HL-60 (cell line): ENCODE measurements at regions not wholly inside any gene's neighbourhood (a gene's known extent, or its start where the extent isn't known, plus 50 kb on each side); places are given as distances from the start of the nearest gene placed in this dataset.

ENCODE experiments used
- DNase-seq, 2 experiments: peaks; one replicate each; pipeline ENCODE4 v3.0.0-alpha.2; 2010 to 2020; ENCODE audit warnings: low read depth in 1 of 2, low spot score in 1 of 2
- H3K27ac ChIP-seq: fragments of 250-450 bp; sonication (Bioruptor Pico); replicated peaks from 2 replicates; pipeline ENCODE4 v1.5.1; 2020; ENCODE audit warnings: mild to moderate bottlenecking, moderate library complexity
- H3K27me3 ChIP-seq: fragments of 250-450 bp; sonication (Bioruptor Pico); 2 replicates; pipeline ENCODE4 v1.5.1; 2021; ENCODE audit warnings: mild to moderate bottlenecking, moderate library complexity; ENCODE audit not compliant: insufficient read depth, poor library complexity, severe bottlenecking
- H3K4me3 ChIP-seq: replicated peaks from 2 replicates; pipeline ENCODE4 v1.5.1; 2011; ENCODE audit warnings: mild to moderate bottlenecking, control low read depth, low read length; ENCODE audit not compliant: insufficient read depth
- GABPA ChIP-seq: IDR thresholded peaks from 2 replicates; pipeline ENCODE4 v1.6.1; 2012; ENCODE audit warnings: low read depth
- POLR2AphosphoS5 ChIP-seq: IDR thresholded peaks from 2 replicates; pipeline ENCODE4 v1.6.1; 2012; ENCODE audit warnings: low read depth
- SPI1 ChIP-seq: IDR thresholded peaks from 2 replicates; pipeline ENCODE4 v1.6.1; 2012; ENCODE audit warnings: low read depth, mild to moderate bottlenecking, borderline replicate concordance
- TF ChIP-seq, protein P1 (sequence below): IDR thresholded peaks from one replicate; pipeline ENCODE4 v1.5.1; 2011; ENCODE audit warnings: low read length, control low read depth, inconsistent platforms; ENCODE audit not compliant: insufficient read depth
- TF ChIP-seq, protein P2 (sequence below): IDR thresholded peaks from 2 replicates; pipeline ENCODE4 v1.6.1; 2012; ENCODE audit warnings: low read depth; ENCODE audit not compliant: insufficient replicate concordance

DNA sequence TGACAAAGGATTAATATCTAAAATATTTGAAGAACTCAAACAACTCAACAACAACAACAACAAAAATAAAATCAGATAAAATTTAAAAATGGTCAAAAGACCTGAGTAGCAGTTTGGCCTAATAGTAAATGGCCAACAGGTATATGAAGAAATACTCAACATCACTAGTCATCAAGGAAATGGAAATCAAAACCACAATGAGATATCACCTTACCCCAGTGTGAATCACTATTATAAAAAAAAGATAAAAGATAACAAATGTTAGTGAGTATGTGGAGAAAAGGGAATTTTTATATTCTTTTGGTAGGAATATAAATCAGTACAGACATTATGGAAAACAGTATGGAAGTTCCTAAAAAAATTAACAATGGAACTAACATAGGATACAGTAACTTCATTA lies 247.9 kb upstream of the TRPC7 start:
- no peak for DNase-seq
- H3K4me3 ChIP-seq: no peak overlapping the region
- H3K27ac ChIP-seq: no peak overlapping the region
- no peaks in the 10 kb centered on the region for H3K27me3 ChIP-seq
- TF ChIP-seq, protein P1, sequence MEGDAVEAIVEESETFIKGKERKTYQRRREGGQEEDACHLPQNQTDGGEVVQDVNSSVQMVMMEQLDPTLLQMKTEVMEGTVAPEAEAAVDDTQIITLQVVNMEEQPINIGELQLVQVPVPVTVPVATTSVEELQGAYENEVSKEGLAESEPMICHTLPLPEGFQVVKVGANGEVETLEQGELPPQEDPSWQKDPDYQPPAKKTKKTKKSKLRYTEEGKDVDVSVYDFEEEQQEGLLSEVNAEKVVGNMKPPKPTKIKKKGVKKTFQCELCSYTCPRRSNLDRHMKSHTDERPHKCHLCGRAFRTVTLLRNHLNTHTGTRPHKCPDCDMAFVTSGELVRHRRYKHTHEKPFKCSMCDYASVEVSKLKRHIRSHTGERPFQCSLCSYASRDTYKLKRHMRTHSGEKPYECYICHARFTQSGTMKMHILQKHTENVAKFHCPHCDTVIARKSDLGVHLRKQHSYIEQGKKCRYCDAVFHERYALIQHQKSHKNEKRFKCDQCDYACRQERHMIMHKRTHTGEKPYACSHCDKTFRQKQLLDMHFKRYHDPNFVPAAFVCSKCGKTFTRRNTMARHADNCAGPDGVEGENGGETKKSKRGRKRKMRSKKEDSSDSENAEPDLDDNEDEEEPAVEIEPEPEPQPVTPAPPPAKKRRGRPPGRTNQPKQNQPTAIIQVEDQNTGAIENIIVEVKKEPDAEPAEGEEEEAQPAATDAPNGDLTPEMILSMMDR: no peak
- no peak for TF ChIP-seq GABPA

DNA sequence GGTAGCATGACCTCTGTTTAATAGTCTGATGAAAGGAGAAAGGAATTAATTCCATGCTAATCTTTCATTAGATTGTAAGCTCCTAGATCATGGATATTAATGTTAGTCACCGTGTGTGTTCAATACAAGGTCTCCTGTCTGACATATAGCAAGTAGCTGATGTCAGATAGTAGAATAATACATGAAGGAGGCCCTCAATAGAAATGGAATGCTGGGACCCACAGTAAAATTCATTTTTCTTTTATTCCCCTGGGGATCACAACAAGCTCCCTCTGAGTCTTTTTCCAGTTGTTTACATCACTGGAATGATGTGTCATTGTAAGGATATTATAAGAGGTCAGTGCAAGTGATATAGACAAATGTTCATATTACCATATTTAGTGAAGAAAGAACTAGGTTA lies 240.3 kb upstream of the TRPC7 start:
- TF ChIP-seq POLR2AphosphoS5 (no peak), SPI1 (no peak), GABPA (no peak)
- TF ChIP-seq, protein P2, sequence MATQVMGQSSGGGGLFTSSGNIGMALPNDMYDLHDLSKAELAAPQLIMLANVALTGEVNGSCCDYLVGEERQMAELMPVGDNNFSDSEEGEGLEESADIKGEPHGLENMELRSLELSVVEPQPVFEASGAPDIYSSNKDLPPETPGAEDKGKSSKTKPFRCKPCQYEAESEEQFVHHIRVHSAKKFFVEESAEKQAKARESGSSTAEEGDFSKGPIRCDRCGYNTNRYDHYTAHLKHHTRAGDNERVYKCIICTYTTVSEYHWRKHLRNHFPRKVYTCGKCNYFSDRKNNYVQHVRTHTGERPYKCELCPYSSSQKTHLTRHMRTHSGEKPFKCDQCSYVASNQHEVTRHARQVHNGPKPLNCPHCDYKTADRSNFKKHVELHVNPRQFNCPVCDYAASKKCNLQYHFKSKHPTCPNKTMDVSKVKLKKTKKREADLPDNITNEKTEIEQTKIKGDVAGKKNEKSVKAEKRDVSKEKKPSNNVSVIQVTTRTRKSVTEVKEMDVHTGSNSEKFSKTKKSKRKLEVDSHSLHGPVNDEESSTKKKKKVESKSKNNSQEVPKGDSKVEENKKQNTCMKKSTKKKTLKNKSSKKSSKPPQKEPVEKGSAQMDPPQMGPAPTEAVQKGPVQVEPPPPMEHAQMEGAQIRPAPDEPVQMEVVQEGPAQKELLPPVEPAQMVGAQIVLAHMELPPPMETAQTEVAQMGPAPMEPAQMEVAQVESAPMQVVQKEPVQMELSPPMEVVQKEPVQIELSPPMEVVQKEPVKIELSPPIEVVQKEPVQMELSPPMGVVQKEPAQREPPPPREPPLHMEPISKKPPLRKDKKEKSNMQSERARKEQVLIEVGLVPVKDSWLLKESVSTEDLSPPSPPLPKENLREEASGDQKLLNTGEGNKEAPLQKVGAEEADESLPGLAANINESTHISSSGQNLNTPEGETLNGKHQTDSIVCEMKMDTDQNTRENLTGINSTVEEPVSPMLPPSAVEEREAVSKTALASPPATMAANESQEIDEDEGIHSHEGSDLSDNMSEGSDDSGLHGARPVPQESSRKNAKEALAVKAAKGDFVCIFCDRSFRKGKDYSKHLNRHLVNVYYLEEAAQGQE: no peak
- TF ChIP-seq, protein P1: no peak

DNA sequence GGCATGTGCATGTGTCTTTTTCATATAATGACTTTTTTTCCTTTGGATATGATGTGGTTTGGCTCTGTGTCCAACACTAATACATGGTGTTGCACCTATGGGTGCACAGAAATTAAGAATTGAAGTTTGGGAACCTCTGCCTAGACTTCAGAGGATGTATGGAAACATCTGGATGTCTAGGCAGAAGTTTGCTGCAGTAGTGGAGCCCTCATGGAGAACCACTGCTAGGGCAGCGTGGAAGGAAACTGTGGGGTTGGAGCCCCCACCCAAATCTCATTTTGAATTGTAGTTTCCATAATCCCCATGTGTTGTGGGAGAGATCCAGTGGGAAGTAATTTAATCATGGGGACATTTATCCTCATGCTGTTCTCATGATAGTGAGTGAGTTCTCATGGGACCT lies 235.0 kb upstream of the TRPC7 start:
- Histone ChIP-seq H3K27me3 (no peaks in the 10 kb centered on the region), H3K4me3 (no peak overlapping the region), H3K27ac (no peak overlapping the region)
- TF ChIP-seq, protein P2: no peak
- no peak for TF ChIP-seq POLR2AphosphoS5
- TF ChIP-seq GABPA: no peak
- TF ChIP-seq, protein P1: no peak
- TF ChIP-seq SPI1: no peak
- DNase-seq: no peak

More for the DNA sequence above, 240.3 kb upstream of the TRPC7 start:
- no peak for DNase-seq
- Histone ChIP-seq H3K27ac (no peak overlapping the region), H3K4me3 (no peak overlapping the region), H3K27me3 (no peaks in the 10 kb centered on the region)

DNA sequence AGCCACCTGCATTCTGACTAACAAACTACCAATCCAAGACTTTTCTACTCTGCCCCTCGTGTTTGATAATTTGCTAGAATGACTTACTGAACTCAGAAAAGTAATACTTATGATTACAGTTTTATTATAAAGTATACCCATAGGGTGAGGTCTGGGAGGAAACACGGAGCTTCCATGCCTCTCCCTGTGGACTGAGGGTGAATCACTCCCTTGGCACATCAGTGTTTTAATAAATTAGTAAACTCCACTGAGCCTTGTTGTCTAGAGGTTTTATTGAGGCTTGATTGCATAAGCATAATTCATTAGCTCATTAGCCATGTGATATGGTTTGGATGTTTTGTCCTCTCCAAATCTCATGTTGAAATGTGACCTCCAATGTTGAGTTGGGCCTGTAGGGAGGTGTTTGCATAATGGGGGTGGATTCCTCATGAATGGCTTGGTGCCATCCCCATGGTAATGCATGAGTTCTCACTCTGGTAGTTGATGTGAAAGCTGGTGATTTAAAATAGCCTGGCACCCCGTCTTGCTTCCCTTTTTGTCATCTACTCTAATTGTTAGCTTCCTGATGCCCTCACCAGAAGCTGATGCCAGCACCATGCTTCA lies 233.6 kb upstream of the TRPC7 start:
- Histone ChIP-seq H3K27ac (no peak overlapping the region), H3K27me3 (no peaks in the 10 kb centered on the region), H3K4me3 (no peak overlapping the region)
- TF ChIP-seq GABPA (no peak), SPI1 (no peak), POLR2AphosphoS5 (no peak)
- TF ChIP-seq, protein P2: no peak
- TF ChIP-seq, protein P1: no peak
- DNase-seq: no peak
